ENCODE measurements at regions not wholly inside any gene's neighbourhood (a gene's known extent, or its start where the extent isn't known, plus 50 kb on each side); places are given as distances from the start of the nearest gene placed in this dataset.

DNA sequence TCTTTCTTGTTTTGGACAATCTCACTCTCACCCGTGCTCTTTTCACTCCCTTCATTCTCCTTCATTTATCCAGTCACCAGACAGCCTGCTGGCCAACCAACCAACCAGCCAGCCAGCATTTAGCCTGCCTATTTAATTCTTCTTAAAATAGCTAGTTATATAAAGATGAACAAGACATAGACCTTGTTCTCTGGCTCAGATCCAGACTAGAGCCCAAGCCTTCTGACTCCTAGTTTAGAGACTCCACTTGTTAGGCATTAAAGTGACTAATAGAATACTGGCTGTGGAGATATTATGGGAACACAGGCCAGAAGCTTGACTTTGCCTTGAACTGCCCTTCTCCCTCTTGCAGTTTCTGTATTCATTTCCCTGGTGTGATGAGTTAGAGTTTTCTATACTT lies 215.3 kb upstream of the THRB start (continued):
- TF ChIP-seq PTTG1 (tag; IDR thresholded peaks at IDR 0.05; ENCODE audit: low read depth) (no peak), CEBPB (tag; IDR thresholded peaks at IDR 0.05) (no peak), ZFP30 (CRISPR knock-in tag; IDR thresholded peaks at IDR 0.05; ENCODE audit: borderline replicate concordance) (no peak), BCOR (IDR thresholded peaks at IDR 0.05) (no peak), KDM4B (IDR thresholded peaks at IDR 0.05; ENCODE audit: borderline replicate concordance in 2 of 2, low read depth in 1 of 2) (no peak), RHOXF2B (CRISPR knock-in tag; conservative IDR thresholded peaks at IDR 0.05) (no peak), HCFC1 (IDR thresholded peaks at IDR 0.05; ENCODE audit: low read depth, low read length) (no peak), ZNF551 (CRISPR knock-in tag; IDR thresholded peaks at IDR 0.05) (no peak), RBM14 (IDR thresholded peaks at IDR 0.05; ENCODE audit: borderline replicate concordance, insufficient read depth, low read depth, low read length) (no peak)

GRCh38 chr3:24713516-24713915 lies 218.9 kb upstream of the THRB start:
- H4K20me1 ChIP-seq (replicated peaks; ENCODE audit: control insufficient read depth, insufficient read depth, low read length): no peaks in the 10 kb centered on the region
- BruUV-seq (replicated peaks): no TSS peak
- no peak overlapping the region for H2AFZ ChIP-seq (ENCODE audit: low read depth, low read length)
- in situ Hi-C loops (cut with MboI): no loop called here
- H3K79me2 ChIP-seq (ENCODE audit: control insufficient read depth, insufficient read depth, low read length): no peaks in the 10 kb centered on the region
- ChIA-PET POLR2A (interaction anchor here (0.7 kb wide), 1 partner anchor 1534 kb away, joined by 3 read pairs; no protein-coding TSS in a partner anchor), CTCF (ENCODE audit: low intra/inter-chr PET ratio) (no interaction called here)
- H3K9me3 ChIP-seq (replicated peaks; ENCODE audit: control insufficient read depth, insufficient read depth, low read depth, low read length): no peaks in the 10 kb centered on the region
- no peaks in the 10 kb centered on the region for H3K4me1 ChIP-seq (replicated peaks in 1 of 2; ENCODE audit: control insufficient read depth in 2 of 2, insufficient read depth in 2 of 2, low read length in 2 of 2)
- no peaks in the 10 kb centered on the region for H3K9me1 ChIP-seq (ENCODE audit: control insufficient read depth, insufficient read depth, low read length)
- no peaks in the 10 kb centered on the region for H3K27me3 ChIP-seq (ENCODE audit: control insufficient read depth in 2 of 2, insufficient read depth in 2 of 2, low read length in 2 of 2)
- no peak overlapping the region for H3K27ac ChIP-seq (ENCODE audit: extremely low read depth, low read depth, low read length)
- WGBS (ENCODE audit: insufficient coverage, low coverage, missing lambda C conversion rate): 2% methylated on average over 2 of the region's 2 CpGs
- DNase-seq (ENCODE audit: extremely low read depth in 1 of 4, low spot score in 3 of 4): no peak
- no peak overlapping the region for H3K4me3 ChIP-seq
- H3K36me3 ChIP-seq (ENCODE audit: control insufficient read depth, insufficient read depth, low read length): no peaks in the 10 kb centered on the region
- H3K9ac ChIP-seq (ENCODE audit: insufficient read depth in 1 of 2, low read depth in 2 of 2, low read length in 2 of 2): no peak overlapping the region
- no peak for TF ChIP-seq ZBTB34 (CRISPR knock-in tag; IDR thresholded peaks at IDR 0.05)
- TF ChIP-seq, protein P1, sequence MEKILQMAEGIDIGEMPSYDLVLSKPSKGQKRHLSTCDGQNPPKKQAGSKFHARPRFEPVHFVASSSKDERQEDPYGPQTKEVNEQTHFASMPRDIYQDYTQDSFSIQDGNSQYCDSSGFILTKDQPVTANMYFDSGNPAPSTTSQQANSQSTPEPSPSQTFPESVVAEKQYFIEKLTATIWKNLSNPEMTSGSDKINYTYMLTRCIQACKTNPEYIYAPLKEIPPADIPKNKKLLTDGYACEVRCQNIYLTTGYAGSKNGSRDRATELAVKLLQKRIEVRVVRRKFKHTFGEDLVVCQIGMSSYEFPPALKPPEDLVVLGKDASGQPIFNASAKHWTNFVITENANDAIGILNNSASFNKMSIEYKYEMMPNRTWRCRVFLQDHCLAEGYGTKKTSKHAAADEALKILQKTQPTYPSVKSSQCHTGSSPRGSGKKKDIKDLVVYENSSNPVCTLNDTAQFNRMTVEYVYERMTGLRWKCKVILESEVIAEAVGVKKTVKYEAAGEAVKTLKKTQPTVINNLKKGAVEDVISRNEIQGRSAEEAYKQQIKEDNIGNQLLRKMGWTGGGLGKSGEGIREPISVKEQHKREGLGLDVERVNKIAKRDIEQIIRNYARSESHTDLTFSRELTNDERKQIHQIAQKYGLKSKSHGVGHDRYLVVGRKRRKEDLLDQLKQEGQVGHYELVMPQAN (IDR thresholded peaks at IDR 0.05; ENCODE audit: borderline replicate concordance): no peak
- no peak for TF ChIP-seq DMBX1 (CRISPR knock-in tag; IDR thresholded peaks at IDR 0.05; ENCODE audit: borderline replicate concordance)
- TF ChIP-seq TAF9B (IDR thresholded peaks at IDR 0.05; ENCODE audit: partially characterized antibody): no peak
- no peak for TF ChIP-seq BHLHE40 (IDR thresholded peaks at IDR 0.05; ENCODE audit: low read length)
- TF ChIP-seq BACH1 (tag; IDR thresholded peaks at IDR 0.05): no peak
- no peak for TF ChIP-seq BRCA1 (IDR thresholded peaks at IDR 0.05)
- no peak for TF ChIP-seq BRCA1 (CRISPR knock-in tag; IDR thresholded peaks at IDR 0.05)
- TF ChIP-seq FOS (IDR thresholded peaks at IDR 0.05; ENCODE audit: extremely low read depth, insufficient read length): no peak
- ATAC-seq: no peak
- H3K4me2 ChIP-seq (ENCODE audit: insufficient read depth, low read length): no peak overlapping the region
- no peak for FAIRE-seq
- intact Hi-C loops (cut with micrococcal nuclease): no loop called here

All from K562 (cell line).